ENCODE measurements at regions not wholly inside any gene's neighbourhood (a gene's known extent, or its start where the extent isn't known, plus 50 kb on each side); places are given as distances from the start of the nearest gene placed in this dataset.

- H3K9me3 ChIP-seq (ENCODE audit: low read length) = no peaks in the 10 kb centered on the region
- no peak overlapping the region for H3K9ac ChIP-seq (ENCODE audit: low read length)
- H3F3A ChIP-seq (ENCODE audit: insufficient read depth, low read length, poor library complexity, severe bottlenecking) = no peaks in the 10 kb centered on the region
- no peaks in the 10 kb centered on the region for H3K79me2 ChIP-seq (replicated peaks; ENCODE audit: insufficient read depth, low read length)
- no peaks in the 10 kb centered on the region for H3K9me2 ChIP-seq (ENCODE audit: insufficient read depth, low read length)
- H3K27ac ChIP-seq (ENCODE audit: low read length) = no peak overlapping the region
- no peaks in the 10 kb centered on the region for H4K20me1 ChIP-seq (ENCODE audit: insufficient read depth)
- no peak overlapping the region for H2AFZ ChIP-seq (ENCODE audit: low read depth, low read length)
- no peak overlapping the region for H3K4me2 ChIP-seq (ENCODE audit: low read length)
- H3K27me3 ChIP-seq (ENCODE audit: insufficient read depth, low read depth, low read length) = no peaks in the 10 kb centered on the region
- no peak overlapping the region for H3K4me3 ChIP-seq (ENCODE audit: low read length)
- H3K36me3 ChIP-seq (ENCODE audit: insufficient read depth, low read length) = no peaks in the 10 kb centered on the region
- TF ChIP-seq CTCF (IDR thresholded peaks at IDR 0.05; ENCODE audit: poor library complexity, severe bottlenecking) = no peak
- no peak for TF ChIP-seq POLR2AphosphoS5 (IDR thresholded peaks at IDR 0.05)
- TF ChIP-seq REST (IDR thresholded peaks at IDR 0.05; ENCODE audit: borderline replicate concordance) = no peak
- no peak for TF ChIP-seq SMC3 (conservative IDR thresholded peaks at IDR 0.05; ENCODE audit: poor library complexity)
- no peak for TF ChIP-seq EP300 (conservative IDR thresholded peaks at IDR 0.05; ENCODE audit: poor library complexity, severe bottlenecking)
- TF ChIP-seq MXI1 (conservative IDR thresholded peaks at IDR 0.05; ENCODE audit: poor library complexity, severe bottlenecking) = no peak
- TF ChIP-seq EZH2 (IDR thresholded peaks at IDR 0.05; ENCODE audit: borderline replicate concordance, insufficient read depth, low read length, poor library complexity, severe bottlenecking) = no peak
- no peak for TF ChIP-seq RAD21 (conservative IDR thresholded peaks at IDR 0.05)
- no peak for TF ChIP-seq TAF1 (IDR thresholded peaks at IDR 0.05; ENCODE audit: low read depth)
These were observed 86.3 kb downstream of the NUS1 start for GRCh38 chr6:117761610-117762009.

- no peak overlapping the region for H3K4me3 ChIP-seq (ENCODE audit: low read length)
- no peaks in the 10 kb centered on the region for H3F3A ChIP-seq (ENCODE audit: insufficient read depth, low read length, poor library complexity, severe bottlenecking)
- TF ChIP-seq POLR2AphosphoS5 (IDR thresholded peaks at IDR 0.05) (no peak), REST (IDR thresholded peaks at IDR 0.05; ENCODE audit: borderline replicate concordance) (no peak), EZH2 (IDR thresholded peaks at IDR 0.05; ENCODE audit: borderline replicate concordance, insufficient read depth, low read length, poor library complexity, severe bottlenecking) (no peak), CTCF (IDR thresholded peaks at IDR 0.05; ENCODE audit: poor library complexity, severe bottlenecking) (no peak), EP300 (conservative IDR thresholded peaks at IDR 0.05; ENCODE audit: poor library complexity, severe bottlenecking) (no peak), SMC3 (conservative IDR thresholded peaks at IDR 0.05; ENCODE audit: poor library complexity) (no peak), RAD21 (conservative IDR thresholded peaks at IDR 0.05) (no peak), MXI1 (conservative IDR thresholded peaks at IDR 0.05; ENCODE audit: poor library complexity, severe bottlenecking) (no peak), TAF1 (IDR thresholded peaks at IDR 0.05; ENCODE audit: low read depth) (no peak)
- H3K27ac ChIP-seq (ENCODE audit: low read length) = no peak overlapping the region
- no peaks in the 10 kb centered on the region for H4K20me1 ChIP-seq (ENCODE audit: insufficient read depth)
- H3K9me3 ChIP-seq (ENCODE audit: low read length) = no peaks in the 10 kb centered on the region
- H3K4me2 ChIP-seq (ENCODE audit: low read length) = no peak overlapping the region
- H2AFZ ChIP-seq (ENCODE audit: low read depth, low read length) = no peak overlapping the region
- H3K79me2 ChIP-seq (replicated peaks; ENCODE audit: insufficient read depth, low read length) = no peaks in the 10 kb centered on the region
- H3K9me2 ChIP-seq (ENCODE audit: insufficient read depth, low read length) = no peaks in the 10 kb centered on the region
- H3K36me3 ChIP-seq (ENCODE audit: insufficient read depth, low read length) = no peaks in the 10 kb centered on the region
- H3K27me3 ChIP-seq (ENCODE audit: insufficient read depth, low read depth, low read length) = no peaks in the 10 kb centered on the region
- H3K9ac ChIP-seq (ENCODE audit: low read length) = no peak overlapping the region
These were observed 96.1 kb downstream of the NUS1 start for GRCh38 chr6:117771403-117771802.

Measured in neural cell (in vitro differentiated cells).